CD8-positive, alpha-beta memory T cell (primary cell): ENCODE measurements at regions not wholly inside any gene's neighbourhood (a gene's known extent, or its start where the extent isn't known, plus 50 kb on each side); places are given as distances from the start of the nearest gene placed in this dataset.

ENCODE experiments used
- CTCF ChIA-PET: fragments of 350-600 bp; sonication (Branson Sonifier 250); formaldehyde crosslinking; loops from one replicate; lab custom pipeline; 2021; ENCODE audit warnings: antibody characterized with exemption; lab: Charles Lee
- POLR2A ChIA-PET: fragments of 350-600 bp; sonication (Branson Sonifier 250); formaldehyde crosslinking; loops from one replicate; lab custom pipeline; 2021; ENCODE audit warnings: antibody characterized with exemption; lab: Charles Lee
- DNase-seq, 5 donors: peaks; one replicate each; pipeline versions ENCODE4 v3.0.0 to v3.0.0-alpha.2; 2020 to 2022; ENCODE audit warnings: mixed read lengths in 1 of 5
- H3K27ac ChIP-seq: one replicate; pipeline ENCODE4 v1.7.0; 2013; ENCODE audit warnings: low read depth, mild to moderate bottlenecking, low read length, moderate library complexity
- H3K27me3 ChIP-seq: 2 replicates; pipeline ENCODE4 v1.7.0; 2013; ENCODE audit warnings: low read length, mild to moderate bottlenecking; ENCODE audit not compliant: insufficient read depth, poor library complexity, severe bottlenecking
- H3K36me3 ChIP-seq: 2 replicates; pipeline ENCODE4 v1.7.0; 2013; ENCODE audit warnings: mild to moderate bottlenecking, low read length, moderate library complexity; ENCODE audit not compliant: insufficient read depth
- H3K4me1 ChIP-seq: 2 replicates; pipeline ENCODE4 v1.7.0; 2013; ENCODE audit warnings: mild to moderate bottlenecking, low read length, moderate library complexity; ENCODE audit not compliant: insufficient read depth
- H3K4me3 ChIP-seq: 2 replicates; pipeline ENCODE4 v1.7.0; 2013; ENCODE audit warnings: mild to moderate bottlenecking, low read length
- H3K9me3 ChIP-seq: 2 replicates; pipeline ENCODE4 v1.7.0; 2013; ENCODE audit warnings: mild to moderate bottlenecking, low read length
- H3K27ac Mint-ChIP-seq, 8 donors: one replicate each; pipeline ENCODE4 v1.8.0; 2020 to 2021; ENCODE audit warnings: mixed read lengths in 8 of 8, mild to moderate bottlenecking in 6 of 8, inconsistent platforms in 3 of 8, moderate library complexity in 3 of 8
- H3K27me3 Mint-ChIP-seq, 2 donors: one replicate each; pipeline ENCODE4 v1.8.0; 2020 to 2021; ENCODE audit warnings: mixed read lengths in 2 of 2, mild to moderate bottlenecking in 1 of 2, moderate library complexity in 1 of 2
- H3K36me3 Mint-ChIP-seq, 3 donors: one replicate each; pipeline ENCODE4 v1.8.0; 2020 to 2021; ENCODE audit warnings: mixed read lengths in 3 of 3, inconsistent platforms in 1 of 3, mild to moderate bottlenecking in 1 of 3
- H3K4me1 Mint-ChIP-seq, 3 donors: one replicate each; pipeline ENCODE4 v1.8.0; 2020 to 2021; ENCODE audit warnings: mixed read lengths in 3 of 3, inconsistent platforms in 1 of 3, mild to moderate bottlenecking in 1 of 3
- H3K4me3 Mint-ChIP-seq, 7 donors: one replicate each; pipeline ENCODE4 v1.8.0; 2020 to 2021; ENCODE audit warnings: mixed read lengths in 7 of 7, mild to moderate bottlenecking in 6 of 7, moderate library complexity in 4 of 7, inconsistent platforms in 2 of 7
- H3K9me3 Mint-ChIP-seq, 5 donors: one replicate each; pipeline ENCODE4 v1.8.0; 2020 to 2022; ENCODE audit warnings: mixed read lengths in 5 of 5, mild to moderate bottlenecking in 3 of 5, moderate library complexity in 2 of 5, inconsistent platforms in 1 of 5

- Histone ChIP-seq H3K9me3 (no peaks in the 10 kb centered on the region), H3K4me1 (no peaks in the 10 kb centered on the region), H3K27me3 (no peaks in the 10 kb centered on the region), H3K4me3 (no peak overlapping the region), H3K36me3 (no peaks in the 10 kb centered on the region), H3K27ac (no peak overlapping the region)
- no peaks in the 10 kb centered on the region for H3K36me3 Mint-ChIP-seq
- no peaks in the 10 kb centered on the region for H3K4me1 Mint-ChIP-seq
- H3K4me3 Mint-ChIP-seq = no peak overlapping the region
- H3K27me3 Mint-ChIP-seq = no peaks in the 10 kb centered on the region
- CTCF ChIA-PET = no interaction called here
- no peak overlapping the region for H3K27ac Mint-ChIP-seq
- H3K9me3 Mint-ChIP-seq = peaks cover 0 to 11% (median 2%) of the 10 kb centered on the region in 5 donors
- POLR2A ChIA-PET = no interaction called here
- DNase-seq = no peak
Observed at GRCh38 chr9:82590845-82591244, 472.1 kb downstream of the RASEF start.

GRCh38 chr9:82593501-82593900 lies 469.4 kb downstream of the RASEF start:
- peaks cover 0 to 11% (median 1%) of the 10 kb centered on the region in 5 donors for H3K9me3 Mint-ChIP-seq
- Histone ChIP-seq H3K4me3 (no peak overlapping the region), H3K36me3 (no peaks in the 10 kb centered on the region), H3K9me3 (no peaks in the 10 kb centered on the region), H3K4me1 (no peaks in the 10 kb centered on the region), H3K27ac (no peak overlapping the region), H3K27me3 (no peaks in the 10 kb centered on the region)
- H3K27ac Mint-ChIP-seq = no peak overlapping the region
- no peak overlapping the region for H3K4me3 Mint-ChIP-seq
- POLR2A ChIA-PET = no interaction called here
- H3K4me1 Mint-ChIP-seq = no peaks in the 10 kb centered on the region
- H3K27me3 Mint-ChIP-seq = no peaks in the 10 kb centered on the region
- H3K36me3 Mint-ChIP-seq = no peaks in the 10 kb centered on the region
- DNase-seq = no peak
- CTCF ChIA-PET = no interaction called here

- no peaks in the 10 kb centered on the region for H3K36me3 Mint-ChIP-seq
- H3K4me1 Mint-ChIP-seq = no peaks in the 10 kb centered on the region
- H3K27ac ChIP-seq = no peak overlapping the region
- DNase-seq = no peak
- H3K27me3 Mint-ChIP-seq = no peaks in the 10 kb centered on the region
- H3K4me3 Mint-ChIP-seq = no peak overlapping the region
- H3K27ac Mint-ChIP-seq = no peak overlapping the region
- H3K4me1 ChIP-seq = no peaks in the 10 kb centered on the region
- POLR2A ChIA-PET = no interaction called here
- H3K4me3 ChIP-seq = no peak overlapping the region
- peaks cover 0 to 8% (median 2%) of the 10 kb centered on the region in 5 donors for H3K9me3 Mint-ChIP-seq
- H3K9me3 ChIP-seq = no peaks in the 10 kb centered on the region
- H3K27me3 ChIP-seq = no peaks in the 10 kb centered on the region
- CTCF ChIA-PET = no interaction called here
- H3K36me3 ChIP-seq = no peaks in the 10 kb centered on the region
Observed at GRCh38 chr9:82597241-82598203, 465.4 kb downstream of the RASEF start.

DNA sequence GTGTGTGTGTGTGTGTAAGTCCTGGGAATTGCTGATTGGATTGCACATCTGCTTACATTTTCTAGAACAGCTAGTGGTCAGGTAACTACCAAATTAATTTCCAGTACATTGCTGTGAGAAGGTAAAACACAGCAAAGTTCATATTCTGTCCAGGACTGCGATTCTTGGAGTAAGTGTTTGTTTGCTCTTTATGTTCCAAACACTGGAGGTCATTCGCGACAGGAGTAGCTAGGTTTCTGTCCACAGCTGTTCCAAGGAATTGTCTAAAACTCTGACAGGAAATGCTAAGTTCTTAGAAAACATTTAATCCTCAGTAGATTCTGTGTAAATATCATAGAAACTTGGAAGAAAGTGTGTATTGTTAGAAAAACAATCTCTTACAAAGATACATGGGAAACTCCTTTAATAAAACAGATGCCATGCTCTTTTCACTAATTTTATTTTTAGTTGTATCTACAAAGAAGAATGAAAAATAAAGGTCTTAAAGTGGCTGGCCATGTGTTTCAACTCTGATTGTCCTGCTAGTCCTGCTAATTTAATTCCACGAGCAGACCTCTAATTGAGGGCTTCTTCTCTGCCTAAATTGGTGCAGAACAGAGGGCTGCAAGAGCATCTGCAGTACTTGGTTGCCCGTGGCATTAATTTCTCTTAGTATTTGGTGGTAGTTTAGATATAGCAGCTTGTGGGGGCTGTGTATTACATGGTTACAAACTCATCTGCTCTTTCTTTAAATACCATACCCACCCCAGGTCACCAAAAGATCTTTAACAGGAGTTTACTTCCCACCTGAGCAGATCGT lies 464.5 kb downstream of the RASEF start:
- H3K4me3 ChIP-seq = no peak overlapping the region
- CTCF ChIA-PET = no interaction called here
- POLR2A ChIA-PET = no interaction called here

GRCh38 chr9:82599336-82599949 lies 463.5 kb downstream of the RASEF start:
- no peaks in the 10 kb centered on the region for H3K36me3 Mint-ChIP-seq
- ChIA-PET POLR2A (no interaction called here), CTCF (no interaction called here)
- H3K27ac ChIP-seq = no peak overlapping the region
- no peaks in the 10 kb centered on the region for H3K27me3 ChIP-seq
- no peak overlapping the region for H3K4me3 Mint-ChIP-seq
- H3K4me3 ChIP-seq = no peak overlapping the region
- no peaks in the 10 kb centered on the region for H3K27me3 Mint-ChIP-seq
- no peak overlapping the region for H3K27ac Mint-ChIP-seq
- no peaks in the 10 kb centered on the region for H3K4me1 Mint-ChIP-seq
- H3K9me3 Mint-ChIP-seq = peaks cover 0 to 3% (median 0%) of the 10 kb centered on the region in 5 donors
- no peaks in the 10 kb centered on the region for H3K4me1 ChIP-seq
- DNase-seq = no peak
- no peaks in the 10 kb centered on the region for H3K9me3 ChIP-seq
- H3K36me3 ChIP-seq = no peaks in the 10 kb centered on the region

More for the DNA sequence above, 464.5 kb downstream of the RASEF start:
- Histone ChIP-seq H3K27me3 (no peaks in the 10 kb centered on the region), H3K4me1 (no peaks in the 10 kb centered on the region), H3K9me3 (no peaks in the 10 kb centered on the region), H3K36me3 (no peaks in the 10 kb centered on the region), H3K27ac (no peak overlapping the region)
- peaks cover 0 to 3% (median 2%) of the 10 kb centered on the region in 5 donors for H3K9me3 Mint-ChIP-seq
- no peaks in the 10 kb centered on the region for H3K27me3 Mint-ChIP-seq
- DNase-seq = no peak
- H3K4me1 Mint-ChIP-seq = no peaks in the 10 kb centered on the region
- no peaks in the 10 kb centered on the region for H3K36me3 Mint-ChIP-seq
- no peak overlapping the region for H3K27ac Mint-ChIP-seq
- no peak overlapping the region for H3K4me3 Mint-ChIP-seq

GRCh38 chr9:82600536-82601292 lies 462.2 kb downstream of the RASEF start:
- no peaks in the 10 kb centered on the region for H3K27me3 Mint-ChIP-seq
- H3K4me3 Mint-ChIP-seq = no peak overlapping the region
- no peak overlapping the region for H3K4me3 ChIP-seq
- no peak for DNase-seq
- no peaks in the 10 kb centered on the region for H3K27me3 ChIP-seq
- H3K36me3 ChIP-seq = no peaks in the 10 kb centered on the region
- no peak overlapping the region for H3K27ac Mint-ChIP-seq
- no peaks in the 10 kb centered on the region for H3K9me3 ChIP-seq
- ChIA-PET POLR2A (no interaction called here), CTCF (no interaction called here)
- no peaks in the 10 kb centered on the region for H3K4me1 ChIP-seq
- no peaks in the 10 kb centered on the region for H3K36me3 Mint-ChIP-seq
- H3K4me1 Mint-ChIP-seq = no peaks in the 10 kb centered on the region
- H3K27ac ChIP-seq = no peak overlapping the region
- peaks cover 0 to 2% (median 0%) of the 10 kb centered on the region in 5 donors for H3K9me3 Mint-ChIP-seq

- Mint-ChIP-seq H3K27me3 (no peaks in the 10 kb centered on the region), H3K27ac (no peak overlapping the region), H3K36me3 (no peaks in the 10 kb centered on the region), H3K4me3 (no peak overlapping the region), H3K9me3 (peaks cover 0 to 2% (median 0%) of the 10 kb centered on the region in 5 donors), H3K4me1 (no peaks in the 10 kb centered on the region)
- Histone ChIP-seq H3K9me3 (no peaks in the 10 kb centered on the region), H3K36me3 (no peaks in the 10 kb centered on the region), H3K4me3 (no peak overlapping the region), H3K4me1 (no peaks in the 10 kb centered on the region), H3K27me3 (no peaks in the 10 kb centered on the region), H3K27ac (no peak overlapping the region)
- no peak for DNase-seq
- POLR2A ChIA-PET = no interaction called here
- CTCF ChIA-PET = no interaction called here
Observed at GRCh38 chr9:82601293-82601771, 461.6 kb downstream of the RASEF start.
